AG04449 (cell line): ENCODE measurements at regions not wholly inside any gene's neighbourhood (a gene's known extent, or its start where the extent isn't known, plus 50 kb on each side); places are given as distances from the start of the nearest gene placed in this dataset.

ENCODE experiments used
- CTCF ChIA-PET: fragments of 350-600 bp; formaldehyde crosslinking; extraction: SDS; loops from one replicate; lab custom pipeline; 2021; ENCODE audit warnings: antibody characterized with exemption; lab: Yijun Ruan, JAX
- POLR2A ChIA-PET: fragments of 400-600, 350-600 bp; formaldehyde crosslinking; extraction: SDS; loops from one replicate; lab custom pipeline; 2020; ENCODE audit warnings: antibody characterized with exemption, inconsistent platforms; lab: Yijun Ruan, JAX
- DNase-seq: peaks from one replicate; pipeline ENCODE4 v3.0.0-alpha.2; 2010; ENCODE audit warnings: low read depth, low spot score
- H3K4me3 ChIP-seq: 2 replicates; pipeline ENCODE4 v1.5.1; 2011; ENCODE audit warnings: low read depth, mild to moderate bottlenecking, control low read depth, low read length
- TF ChIP-seq, protein P1 (sequence below): IDR thresholded peaks from one replicate; pipeline ENCODE4 v1.5.1; 2011; ENCODE audit warnings: mild to moderate bottlenecking, moderate library complexity, low read length, control low read depth, inconsistent platforms; ENCODE audit not compliant: insufficient read depth; ENCODE audit errors: missing control alignments

DNA sequence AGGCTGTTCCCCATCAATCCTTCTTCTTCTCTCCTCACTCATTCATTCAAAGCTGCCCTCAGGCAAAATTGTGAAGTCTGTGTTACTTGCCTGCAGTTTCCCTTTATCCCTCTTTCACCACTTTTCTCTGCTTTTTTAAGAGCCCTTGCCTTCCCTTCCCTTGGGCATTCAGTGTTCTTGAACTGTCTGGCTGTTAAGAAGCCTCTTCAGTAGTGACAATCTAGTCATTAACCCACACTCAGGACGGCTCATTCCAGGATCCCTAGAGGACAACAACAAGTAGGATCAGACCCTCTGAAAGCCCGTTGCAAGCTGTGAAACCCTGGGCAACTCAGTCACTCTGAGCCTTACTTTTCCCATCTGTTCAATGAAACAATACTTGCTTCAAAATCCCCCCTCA, 615.7 kb downstream of the EPHA4 start:
- no peak for DNase-seq
- TF ChIP-seq, protein P1, sequence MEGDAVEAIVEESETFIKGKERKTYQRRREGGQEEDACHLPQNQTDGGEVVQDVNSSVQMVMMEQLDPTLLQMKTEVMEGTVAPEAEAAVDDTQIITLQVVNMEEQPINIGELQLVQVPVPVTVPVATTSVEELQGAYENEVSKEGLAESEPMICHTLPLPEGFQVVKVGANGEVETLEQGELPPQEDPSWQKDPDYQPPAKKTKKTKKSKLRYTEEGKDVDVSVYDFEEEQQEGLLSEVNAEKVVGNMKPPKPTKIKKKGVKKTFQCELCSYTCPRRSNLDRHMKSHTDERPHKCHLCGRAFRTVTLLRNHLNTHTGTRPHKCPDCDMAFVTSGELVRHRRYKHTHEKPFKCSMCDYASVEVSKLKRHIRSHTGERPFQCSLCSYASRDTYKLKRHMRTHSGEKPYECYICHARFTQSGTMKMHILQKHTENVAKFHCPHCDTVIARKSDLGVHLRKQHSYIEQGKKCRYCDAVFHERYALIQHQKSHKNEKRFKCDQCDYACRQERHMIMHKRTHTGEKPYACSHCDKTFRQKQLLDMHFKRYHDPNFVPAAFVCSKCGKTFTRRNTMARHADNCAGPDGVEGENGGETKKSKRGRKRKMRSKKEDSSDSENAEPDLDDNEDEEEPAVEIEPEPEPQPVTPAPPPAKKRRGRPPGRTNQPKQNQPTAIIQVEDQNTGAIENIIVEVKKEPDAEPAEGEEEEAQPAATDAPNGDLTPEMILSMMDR, result no peak
- no peak overlapping the region for H3K4me3 ChIP-seq
- ChIA-PET CTCF (no interaction called here), POLR2A (no interaction called here)

DNA sequence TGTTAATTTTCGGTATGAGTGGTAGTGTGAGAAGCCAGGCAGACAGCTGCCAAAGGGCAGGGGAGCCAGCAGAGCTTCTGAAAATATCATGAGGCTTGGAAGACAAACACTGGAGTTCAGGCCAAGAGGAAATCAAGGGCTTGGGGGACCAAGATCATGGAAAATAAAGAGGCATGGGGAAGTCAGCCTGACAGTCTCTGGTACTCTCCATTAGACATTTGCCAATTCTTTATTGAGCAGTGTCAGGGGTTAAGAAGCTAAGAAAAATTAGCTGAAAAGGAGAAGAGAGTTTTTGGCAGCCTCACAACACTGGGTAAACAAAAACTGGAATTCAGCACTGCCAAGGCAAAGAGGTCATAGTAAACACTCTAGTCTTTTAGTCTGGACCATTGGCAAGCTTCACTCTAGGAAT, 612.7 kb downstream of the EPHA4 start:
- CTCF ChIA-PET, result no interaction called here
- POLR2A ChIA-PET, result no interaction called here
- TF ChIP-seq, protein P1, result no peak
- no peak for DNase-seq
- no peak overlapping the region for H3K4me3 ChIP-seq

DNA sequence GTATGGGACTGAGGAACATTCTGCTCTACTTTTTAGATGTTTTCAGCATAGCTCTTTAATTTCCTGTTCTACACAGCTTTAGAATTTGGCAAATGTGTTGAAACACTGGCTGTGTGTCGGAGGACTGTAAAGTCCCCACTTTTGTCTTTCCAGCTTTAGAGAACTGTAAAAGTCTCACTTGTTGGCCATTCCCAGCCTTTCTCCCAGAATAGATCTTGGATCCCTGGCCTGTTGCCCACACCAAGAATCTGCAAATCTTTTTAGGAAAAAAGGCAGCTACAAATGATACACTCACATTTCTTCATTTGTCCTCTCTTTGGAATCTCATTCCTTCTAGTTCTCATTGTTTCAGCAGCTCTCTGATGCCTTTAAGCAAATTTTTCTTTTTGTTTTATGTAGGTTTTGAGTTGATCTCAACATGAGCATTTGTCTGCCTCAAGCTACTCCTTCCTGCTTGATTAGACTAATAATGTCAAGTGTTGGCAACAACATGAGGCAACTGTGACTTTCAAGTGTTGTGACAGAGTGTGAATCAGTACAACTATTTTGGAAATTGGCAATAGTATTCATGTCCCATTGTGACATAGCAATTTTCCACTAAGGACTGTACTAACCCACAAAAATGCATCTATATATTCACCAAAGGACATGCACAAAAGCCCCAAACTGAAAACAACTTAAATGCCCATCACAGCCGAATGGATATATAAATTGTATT, 610.8 kb downstream of the EPHA4 start:
- ChIA-PET CTCF (no interaction called here), POLR2A (no interaction called here)
- TF ChIP-seq, protein P1, result no peak
- no peak overlapping the region for H3K4me3 ChIP-seq
- DNase-seq, result no peak

DNA sequence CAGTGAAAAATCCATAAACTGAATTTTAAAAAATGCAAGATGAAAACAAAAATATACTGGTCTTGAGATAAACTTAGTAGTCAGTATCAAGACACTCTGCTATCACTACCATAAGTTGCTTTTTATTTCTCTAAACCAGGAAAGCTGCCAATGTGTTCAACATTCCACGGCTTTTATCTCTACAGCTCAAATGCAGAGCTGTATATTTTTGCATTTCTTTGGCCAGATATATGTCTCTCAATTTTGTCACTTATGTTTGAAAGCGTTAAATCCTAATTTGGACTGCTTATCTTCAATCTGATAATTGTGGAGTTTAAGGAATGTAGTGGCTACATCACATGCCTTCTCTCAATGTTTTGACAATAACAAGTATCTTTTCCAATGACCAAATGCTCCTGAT, 609.5 kb downstream of the EPHA4 start:
- no peak overlapping the region for H3K4me3 ChIP-seq
- POLR2A ChIA-PET, result no interaction called here
- no peak for DNase-seq
- CTCF ChIA-PET, result no interaction called here
- TF ChIP-seq, protein P1, result no peak

DNA sequence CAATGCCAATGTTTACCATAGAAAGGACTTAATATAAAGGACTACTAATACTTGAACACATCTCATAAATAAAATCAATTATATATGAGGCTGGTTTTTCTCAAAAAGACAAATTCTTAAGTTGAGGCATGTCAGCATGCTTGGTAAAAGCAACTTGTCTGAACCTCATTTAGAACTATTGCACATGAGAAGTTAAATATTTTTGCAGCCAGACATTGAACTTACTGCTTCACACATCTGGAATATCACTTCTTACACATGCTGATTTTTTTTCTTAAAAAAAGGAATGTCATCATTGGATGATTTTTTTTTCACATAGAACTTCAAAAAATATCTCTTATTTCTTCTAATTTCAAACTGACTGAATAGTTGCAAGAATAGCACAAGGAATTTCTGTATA, 609.0 kb downstream of the EPHA4 start:
- no peak overlapping the region for H3K4me3 ChIP-seq
- no peak for DNase-seq
- ChIA-PET POLR2A (no interaction called here), CTCF (no interaction called here)
- TF ChIP-seq, protein P1, result no peak

DNA sequence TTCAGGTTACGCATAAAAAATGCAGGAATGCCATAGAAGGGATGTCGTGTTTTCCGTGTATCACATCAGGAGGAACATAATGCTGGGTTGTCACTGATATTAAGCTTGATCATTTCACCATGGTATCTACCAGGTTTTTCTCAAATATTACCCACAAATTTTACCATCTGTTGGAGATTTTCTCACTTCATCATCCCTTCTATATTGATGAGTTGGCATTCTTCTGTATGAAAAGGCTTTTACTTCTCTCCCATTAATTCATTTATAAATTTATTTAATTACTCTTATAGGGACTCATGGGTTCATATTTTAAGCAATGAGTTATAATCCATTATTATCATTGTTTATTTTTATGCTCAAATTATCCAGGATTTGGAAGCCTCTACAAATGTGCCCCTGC, 608.2 kb downstream of the EPHA4 start:
- TF ChIP-seq, protein P1, result no peak
- H3K4me3 ChIP-seq, result no peak overlapping the region
- CTCF ChIA-PET, result no interaction called here
- POLR2A ChIA-PET, result no interaction called here
- DNase-seq, result no peak
